IPS DF 6.9 (cell line): ENCODE measurements at regions not wholly inside any gene's neighbourhood (a gene's known extent, or its start where the extent isn't known, plus 50 kb on each side); places are given as distances from the start of the nearest gene placed in this dataset.

ENCODE experiments used
- DNase-seq: peaks from one replicate; pipeline ENCODE4 v3.0.0-alpha.2; 2013; ENCODE audit warnings: low read depth, low spot score
- H3K27ac ChIP-seq: one replicate; pipeline ENCODE4 v1.5.1; 2013; ENCODE audit warnings: low read length, control low read depth
- H3K27me3 ChIP-seq: 2 replicates; pipeline ENCODE4 v1.6.1; 2013; ENCODE audit warnings: mild to moderate bottlenecking, low read length; ENCODE audit not compliant: control insufficient read depth, insufficient read depth
- H3K36me3 ChIP-seq: 2 replicates; pipeline ENCODE4 v1.6.1; 2013; ENCODE audit warnings: low read length; ENCODE audit not compliant: control insufficient read depth, insufficient read depth
- H3K4me1 ChIP-seq: 2 replicates; pipeline ENCODE4 v1.6.1; 2013; ENCODE audit warnings: low read length; ENCODE audit not compliant: control insufficient read depth, insufficient read depth
- H3K4me3 ChIP-seq: 2 replicates; pipeline ENCODE4 v1.5.1; 2013; ENCODE audit warnings: mild to moderate bottlenecking, low read length
- H3K9me3 ChIP-seq: 2 replicates; pipeline ENCODE4 v1.6.1; 2013; ENCODE audit warnings: low read length, inconsistent platforms; ENCODE audit not compliant: control insufficient read depth, insufficient read depth
- WGBS: extraction: QIAGEN DNeasy Blood & Tissue Kit; methylation state at CpG from one replicate; pipeline ENCODE4 v1.1.7; 2013; ENCODE audit warnings: mixed read lengths, missing lambda C conversion rate; ENCODE audit not compliant: insufficient read length, insufficient coverage; 5-methylcytosine and 5-hydroxymethylcytosine counted together

DNA sequence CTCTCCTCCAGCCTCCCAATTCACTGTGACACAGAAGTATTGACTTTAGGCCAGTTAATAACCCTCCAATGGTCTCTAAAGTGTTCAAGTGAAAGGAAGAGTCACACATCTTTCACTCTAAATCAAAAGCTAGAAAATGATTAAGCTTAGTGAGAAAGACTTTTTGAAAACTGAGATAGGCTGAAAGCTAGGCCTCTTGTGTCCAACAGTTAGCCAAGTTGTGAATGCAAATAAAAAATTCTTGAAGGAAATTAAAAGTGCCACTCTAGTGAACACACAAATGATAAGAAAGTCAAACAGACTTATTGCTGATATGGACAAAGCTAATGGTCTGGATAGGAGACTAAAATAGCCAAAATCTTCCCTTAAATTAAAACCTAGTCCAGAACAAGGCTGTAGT, 687.2 kb downstream of the TRIML1 start:
- H3K4me1 ChIP-seq, result peaks cover 3% of the 10 kb centered on the region; the same call in 1 of the 2 replicates
- no peak for DNase-seq
- no peaks in the 10 kb centered on the region for H3K27me3 ChIP-seq
- no peak overlapping the region for H3K4me3 ChIP-seq
- no peaks in the 10 kb centered on the region for H3K9me3 ChIP-seq
- H3K27ac ChIP-seq, result no peak overlapping the region
- no peaks in the 10 kb centered on the region for H3K36me3 ChIP-seq

DNA sequence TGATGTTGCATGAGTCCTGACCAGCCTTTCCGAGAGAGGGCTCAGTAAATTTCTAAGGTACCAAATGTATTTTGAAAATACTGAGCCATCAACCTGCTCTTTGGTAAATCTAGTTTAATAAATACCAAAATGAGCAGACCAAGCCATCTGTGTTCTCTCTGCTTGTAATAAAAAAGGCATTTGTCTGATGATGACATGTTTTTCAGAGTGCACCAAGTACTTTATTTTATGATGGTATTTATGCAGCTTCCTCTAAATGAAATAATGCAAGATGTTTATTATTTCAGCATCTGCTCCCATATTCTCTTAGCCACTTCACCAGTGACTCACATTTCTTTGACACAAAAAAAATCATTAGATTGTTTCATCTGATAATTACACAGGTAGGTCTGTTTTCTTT, 700.5 kb downstream of the TRIML1 start:
- no CpG with 5 or more reads among the region's 1 CpG for WGBS
- Histone ChIP-seq H3K4me1 (no peaks in the 10 kb centered on the region; the same call in 1 of the 2 replicates), H3K27me3 (no peaks in the 10 kb centered on the region), H3K9me3 (no peaks in the 10 kb centered on the region), H3K4me3 (no peak overlapping the region), H3K36me3 (no peaks in the 10 kb centered on the region), H3K27ac (no peak overlapping the region)
- DNase-seq, result no peak

DNA sequence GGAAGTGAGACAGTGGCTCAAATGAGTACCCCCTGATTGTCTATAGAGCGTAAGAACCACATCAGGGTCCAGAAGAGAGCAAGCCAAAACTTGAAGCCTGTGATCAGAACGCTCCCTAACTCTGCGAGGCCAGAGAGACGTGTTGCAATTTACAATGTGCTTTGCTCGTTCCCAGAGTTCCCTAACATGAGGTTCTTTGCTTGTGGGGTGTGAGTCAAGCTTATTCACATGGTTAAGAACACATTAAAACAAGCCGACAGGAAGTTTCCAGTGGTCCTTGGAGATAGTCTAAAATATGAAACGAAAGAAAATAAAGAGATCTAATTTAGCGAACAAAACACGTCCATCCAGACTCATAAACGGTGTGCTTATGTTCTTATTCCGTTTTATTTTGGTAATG, 702.3 kb downstream of the TRIML1 start:
- no peaks in the 10 kb centered on the region for H3K9me3 ChIP-seq
- H3K36me3 ChIP-seq, result no peaks in the 10 kb centered on the region
- H3K4me1 ChIP-seq, result no peaks in the 10 kb centered on the region; the same call in none of the 2 replicates
- no CpG with 5 or more reads among the region's 11 CpGs for WGBS
- DNase-seq, result no peak
- no peak overlapping the region for H3K4me3 ChIP-seq
- H3K27me3 ChIP-seq, result no peaks in the 10 kb centered on the region
- H3K27ac ChIP-seq, result no peak overlapping the region

- no CpG with 5 or more reads among the region's 1 CpG for WGBS
These were observed 715.2 kb downstream of the TRIML1 start for GRCh38 chr4:188854436-188854835.

GRCh38 chr4:188858696-188859095, 719.5 kb downstream of the TRIML1 start:
- Histone ChIP-seq H3K9me3 (no peaks in the 10 kb centered on the region), H3K36me3 (no peaks in the 10 kb centered on the region), H3K4me1 (no peaks in the 10 kb centered on the region), H3K27ac (no peak overlapping the region), H3K27me3 (no peaks in the 10 kb centered on the region), H3K4me3 (no peak overlapping the region)
- no CpG with 5 or more reads among the region's 1 CpG for WGBS
- DNase-seq, result no peak

More at GRCh38 chr4:188854436-188854835, 715.2 kb downstream of the TRIML1 start:
- Histone ChIP-seq H3K9me3 (no peaks in the 10 kb centered on the region), H3K4me3 (no peak overlapping the region), H3K4me1 (no peaks in the 10 kb centered on the region), H3K27ac (no peak overlapping the region), H3K36me3 (no peaks in the 10 kb centered on the region), H3K27me3 (no peaks in the 10 kb centered on the region)
- DNase-seq, result no peak

DNA sequence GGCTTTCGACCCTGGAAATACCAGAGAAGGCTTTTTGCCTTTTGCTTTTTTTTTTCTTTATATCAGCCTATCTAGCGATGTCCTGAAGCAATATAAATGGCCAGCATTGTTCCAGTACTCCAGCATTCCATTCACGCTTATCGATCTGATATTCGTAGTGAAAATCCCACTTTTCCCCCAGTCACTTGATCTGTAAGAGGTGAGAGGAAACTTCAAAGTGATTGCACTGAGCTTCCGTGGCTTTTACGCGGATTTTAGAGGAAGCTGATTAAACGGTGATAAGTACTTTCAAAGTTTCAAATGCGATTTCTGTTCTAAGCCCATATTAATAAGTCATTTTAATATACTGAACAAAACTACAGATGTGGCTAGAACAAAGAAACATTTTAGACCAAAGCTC, 725.5 kb downstream of the TRIML1 start:
- no peak overlapping the region for H3K4me3 ChIP-seq
- H3K9me3 ChIP-seq, result no peaks in the 10 kb centered on the region
- no peak for DNase-seq
- H3K27me3 ChIP-seq, result no peaks in the 10 kb centered on the region
- WGBS, result no CpG with 5 or more reads among the region's 10 CpGs
- no peaks in the 10 kb centered on the region for H3K36me3 ChIP-seq
- no peaks in the 10 kb centered on the region for H3K4me1 ChIP-seq
- no peak overlapping the region for H3K27ac ChIP-seq

- no peaks in the 10 kb centered on the region for H3K9me3 ChIP-seq
- no peaks in the 10 kb centered on the region for H3K36me3 ChIP-seq
- H3K27ac ChIP-seq, result no peak overlapping the region
- no peak for DNase-seq
- H3K4me3 ChIP-seq, result no peak overlapping the region
- no CpG with 5 or more reads among the region's 1 CpG for WGBS
- no peaks in the 10 kb centered on the region for H3K27me3 ChIP-seq
- no peaks in the 10 kb centered on the region for H3K4me1 ChIP-seq
These were observed 728.6 kb downstream of the TRIML1 start for GRCh38 chr4:188867796-188868195.

DNA sequence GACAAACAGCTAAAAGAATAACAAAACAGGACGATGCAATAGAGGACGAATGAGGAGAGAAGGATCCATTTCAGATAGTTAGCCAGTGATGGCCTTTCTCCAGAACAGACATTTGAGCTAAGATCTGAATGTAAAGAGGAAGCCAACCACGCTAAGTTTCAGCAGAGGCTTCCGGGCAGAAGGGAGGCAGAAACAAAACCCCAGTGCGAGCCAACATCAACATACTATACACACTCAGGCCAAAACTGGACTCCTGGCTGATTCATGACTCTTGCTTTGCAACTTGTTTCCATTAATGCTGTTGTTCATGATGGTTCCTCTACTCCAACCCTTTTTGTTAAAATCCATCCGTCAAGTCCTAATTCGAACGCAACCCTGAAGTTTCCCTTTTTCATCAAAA, 730.3 kb downstream of the TRIML1 start:
- DNase-seq, result no peak
- no CpG with 5 or more reads among the region's 8 CpGs for WGBS
- no peak overlapping the region for H3K27ac ChIP-seq
- H3K4me3 ChIP-seq, result no peak overlapping the region
- H3K9me3 ChIP-seq, result no peaks in the 10 kb centered on the region
- no peaks in the 10 kb centered on the region for H3K36me3 ChIP-seq
- H3K27me3 ChIP-seq, result no peaks in the 10 kb centered on the region
- H3K4me1 ChIP-seq, result no peaks in the 10 kb centered on the region

DNA sequence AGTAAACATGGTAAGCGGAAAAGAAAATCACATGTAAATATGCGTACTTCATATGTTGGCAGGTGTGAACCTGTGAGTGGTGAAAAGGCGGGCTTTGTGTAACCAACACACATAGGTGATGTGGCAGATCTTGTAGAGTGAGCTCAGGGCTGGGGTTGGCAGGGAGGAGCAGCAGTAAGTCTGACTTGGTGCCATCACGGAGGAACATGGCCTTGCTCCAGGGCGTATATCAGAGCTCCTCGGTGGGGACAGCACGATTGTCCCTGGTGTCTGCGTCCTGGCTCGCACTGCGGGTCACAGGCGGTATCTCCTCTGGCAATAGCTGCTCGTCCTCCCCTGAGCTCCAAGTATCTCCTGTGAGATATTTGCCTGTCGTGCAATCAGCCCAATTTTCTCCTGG, 733.6 kb downstream of the TRIML1 start:
- WGBS, result no CpG with 5 or more reads among the region's 13 CpGs
- DNase-seq, result no peak
- no peaks in the 10 kb centered on the region for H3K9me3 ChIP-seq
- no peaks in the 10 kb centered on the region for H3K27me3 ChIP-seq
- no peak overlapping the region for H3K27ac ChIP-seq
- no peaks in the 10 kb centered on the region for H3K4me1 ChIP-seq
- no peak overlapping the region for H3K4me3 ChIP-seq
- H3K36me3 ChIP-seq, result no peaks in the 10 kb centered on the region

DNA sequence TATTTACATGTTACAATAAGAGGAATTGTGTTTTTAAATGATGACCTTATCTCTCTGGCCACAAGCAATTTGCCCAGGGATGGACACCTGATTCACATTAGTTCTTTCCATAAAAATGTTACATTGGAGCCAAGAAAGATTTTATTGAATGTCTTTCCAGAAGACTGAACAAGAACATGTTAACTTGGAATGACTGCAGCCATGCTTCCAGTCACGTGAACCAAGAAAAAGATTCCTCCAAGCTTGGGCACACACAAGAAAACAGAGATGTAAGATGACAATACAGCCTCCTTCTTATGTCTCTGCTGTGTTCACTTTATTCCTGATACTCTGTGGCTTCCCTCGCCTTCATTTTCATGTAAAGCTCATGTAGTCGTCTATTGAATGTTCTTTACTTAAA, 737.6 kb downstream of the TRIML1 start:
- no peak for DNase-seq
- WGBS, result no CpG with 5 or more reads among the region's 3 CpGs
- Histone ChIP-seq H3K4me1 (no peaks in the 10 kb centered on the region), H3K4me3 (no peak overlapping the region), H3K9me3 (no peaks in the 10 kb centered on the region), H3K27ac (no peak overlapping the region), H3K27me3 (no peaks in the 10 kb centered on the region), H3K36me3 (no peaks in the 10 kb centered on the region)

DNA sequence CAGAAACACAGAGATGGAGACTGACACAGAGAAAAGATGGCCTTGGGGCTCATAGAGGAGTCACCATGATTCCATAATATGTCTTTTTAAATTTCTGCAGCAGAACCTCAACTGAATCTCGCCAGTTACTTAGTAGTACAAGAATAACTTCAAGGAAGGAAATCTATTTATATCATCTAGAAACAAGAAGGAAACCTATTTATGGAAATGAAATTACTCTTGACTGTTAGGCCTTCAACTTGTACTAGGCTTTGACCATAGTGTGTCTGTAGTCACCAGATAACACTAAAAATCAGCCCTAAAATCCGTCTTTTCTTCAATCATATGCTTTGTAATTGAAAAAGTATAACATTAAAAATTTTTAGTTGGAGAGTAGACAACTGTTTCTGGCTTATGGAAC, 740.4 kb downstream of the TRIML1 start:
- WGBS, result no CpG with 5 or more reads among the region's 2 CpGs
- H3K27ac ChIP-seq, result no peak overlapping the region
- H3K9me3 ChIP-seq, result no peaks in the 10 kb centered on the region
- no peak for DNase-seq
- no peaks in the 10 kb centered on the region for H3K27me3 ChIP-seq
- no peaks in the 10 kb centered on the region for H3K36me3 ChIP-seq
- H3K4me3 ChIP-seq, result no peak overlapping the region
- no peaks in the 10 kb centered on the region for H3K4me1 ChIP-seq
